SKM-1 treated with dmso at 0.1 percent for 144 hours (cell line): ENCODE measurements at regions not wholly inside any gene's neighbourhood (a gene's known extent, or its start where the extent isn't known, plus 50 kb on each side); places are given as distances from the start of the nearest gene placed in this dataset.

ENCODE experiments used
- DNase-seq: peaks from one replicate; lab custom pipeline; 2025; ENCODE audit not compliant: unreplicated experiment; lab: John Stamatoyannopoulos, UW

DNA sequence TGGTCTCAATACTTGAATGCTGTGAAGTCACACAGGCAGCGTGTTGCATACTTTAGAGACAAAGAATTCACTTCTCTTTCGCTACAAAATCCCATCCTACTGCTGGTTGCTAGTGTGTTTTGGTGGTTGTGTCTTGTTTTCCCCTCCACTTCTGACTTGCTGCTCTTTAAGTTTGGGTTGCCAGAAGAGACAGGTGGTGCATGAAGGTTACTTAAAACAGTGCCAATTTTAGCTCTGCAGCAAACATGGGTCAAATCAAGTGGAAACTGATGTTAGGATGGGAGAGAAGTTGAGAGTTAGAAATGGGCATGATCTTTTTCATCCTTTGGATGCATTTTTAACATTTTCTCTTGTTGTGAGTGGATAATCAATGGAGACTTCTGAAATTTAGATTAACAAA is 136.2 kb upstream of the KCNH7 start:
- DNase-seq = no peak

DNA sequence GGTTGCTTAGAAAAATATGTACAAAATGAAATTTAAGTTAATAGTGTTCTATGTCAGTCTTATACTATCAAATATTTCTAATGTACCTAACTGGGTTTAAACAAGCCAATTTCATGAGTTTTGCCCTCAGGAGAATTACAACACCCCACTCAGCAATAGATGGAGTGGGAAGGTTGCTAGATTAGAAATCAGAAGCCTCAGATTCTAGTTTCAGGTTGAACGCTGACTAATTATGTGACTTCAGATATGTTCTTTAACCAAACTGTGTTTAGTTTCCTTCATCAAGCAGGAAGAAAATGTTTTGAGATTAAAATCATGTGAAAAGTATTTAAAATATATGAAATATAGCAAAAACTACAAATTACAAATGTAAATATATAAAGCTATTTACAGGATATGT is 133.8 kb upstream of the KCNH7 start:
- no peak for DNase-seq

DNA sequence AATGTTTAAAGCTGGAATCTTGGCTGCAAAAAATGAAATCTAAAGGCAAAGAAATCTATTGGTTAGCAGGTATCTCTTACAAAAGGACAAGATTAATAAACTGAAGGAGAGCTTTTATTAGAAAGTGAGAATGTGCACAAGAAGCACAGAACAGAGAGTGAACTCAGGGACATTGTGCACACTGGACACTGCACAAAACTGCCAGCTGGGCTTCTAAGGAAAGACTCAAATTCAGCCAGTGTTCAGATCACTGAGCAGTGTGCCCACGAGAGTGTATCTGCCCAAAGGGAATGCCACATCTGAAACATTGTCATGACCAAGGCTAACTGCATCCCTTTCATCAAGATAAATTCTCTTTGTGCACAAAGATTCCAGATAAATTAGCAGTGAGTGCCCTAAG is 129.7 kb upstream of the KCNH7 start:
- DNase-seq = no peak

DNA sequence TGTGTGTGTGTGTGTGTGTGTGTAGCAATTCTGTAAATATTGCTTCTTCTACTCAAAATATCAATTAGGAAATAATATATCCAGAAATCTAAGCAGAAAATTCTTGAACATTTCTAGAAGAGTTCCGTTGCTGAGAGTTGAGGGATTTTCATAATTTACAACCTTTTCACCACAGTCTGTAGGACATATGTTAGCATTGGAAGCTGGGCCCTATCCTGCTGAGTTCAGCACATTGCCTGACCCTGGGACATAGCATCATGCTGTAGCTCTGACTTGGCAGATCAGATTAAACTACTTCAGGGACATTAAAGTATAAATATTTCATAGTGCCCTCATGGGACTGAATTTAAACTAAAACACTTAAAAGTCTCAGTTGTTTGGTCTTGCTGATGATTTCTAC is 129.2 kb upstream of the KCNH7 start:
- no peak for DNase-seq

DNA sequence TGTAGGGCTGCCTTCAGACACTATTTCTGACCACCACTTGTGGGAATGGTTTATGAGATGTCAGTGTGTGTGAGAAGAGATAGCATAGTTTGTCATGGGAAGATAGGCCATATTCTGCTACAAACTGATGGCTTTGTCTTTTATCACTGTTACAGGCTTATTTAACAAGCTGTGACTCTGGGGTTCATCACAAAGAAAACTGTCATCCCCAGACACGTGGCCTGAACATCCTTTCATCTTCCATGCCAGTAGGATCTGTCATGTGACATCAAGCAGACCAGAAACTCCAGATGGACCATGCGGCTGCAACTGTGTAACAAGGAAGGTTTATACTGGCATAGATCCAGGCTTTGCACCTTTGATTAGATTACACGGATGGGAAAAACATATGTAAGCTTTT is 128.6 kb upstream of the KCNH7 start:
- no peak for DNase-seq

DNA sequence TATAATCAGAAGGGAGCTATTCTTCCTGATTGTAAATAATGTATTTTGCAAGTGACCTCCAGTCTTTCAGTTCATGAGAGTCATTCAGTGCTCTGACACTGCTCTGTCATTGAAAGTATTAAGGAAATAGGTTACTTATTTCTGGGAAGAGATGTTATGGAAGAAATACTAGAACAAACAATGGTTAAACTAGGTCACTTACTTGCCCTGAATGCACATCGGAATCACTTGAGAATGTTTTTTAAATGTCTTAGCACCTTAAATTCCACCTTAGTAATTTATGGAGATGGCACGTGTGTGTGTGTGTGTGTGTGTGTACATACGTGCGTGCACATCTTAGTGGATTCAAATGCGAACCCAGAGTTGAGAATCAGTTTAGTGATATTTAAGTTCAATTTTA is 126.6 kb upstream of the KCNH7 start:
- DNase-seq = no peak

DNA sequence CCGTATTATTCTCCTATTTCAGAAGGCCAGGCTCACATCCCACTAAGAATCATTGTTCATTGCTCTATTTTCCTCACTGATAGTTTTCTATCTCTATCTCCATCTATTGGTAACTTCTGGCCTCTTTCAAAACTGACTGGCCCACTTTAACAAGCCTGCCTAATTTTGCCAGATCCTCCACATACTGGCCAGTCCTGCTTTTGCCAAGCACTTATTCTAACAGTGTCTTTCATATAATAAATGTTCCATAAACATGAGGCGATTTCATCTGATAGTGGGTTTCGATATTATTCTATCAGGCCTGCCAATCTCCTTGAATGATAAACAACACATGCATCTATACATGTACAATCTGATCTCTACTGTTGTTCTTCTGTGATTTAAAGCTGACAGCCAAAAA is 125.9 kb upstream of the KCNH7 start:
- DNase-seq = no peak

DNA sequence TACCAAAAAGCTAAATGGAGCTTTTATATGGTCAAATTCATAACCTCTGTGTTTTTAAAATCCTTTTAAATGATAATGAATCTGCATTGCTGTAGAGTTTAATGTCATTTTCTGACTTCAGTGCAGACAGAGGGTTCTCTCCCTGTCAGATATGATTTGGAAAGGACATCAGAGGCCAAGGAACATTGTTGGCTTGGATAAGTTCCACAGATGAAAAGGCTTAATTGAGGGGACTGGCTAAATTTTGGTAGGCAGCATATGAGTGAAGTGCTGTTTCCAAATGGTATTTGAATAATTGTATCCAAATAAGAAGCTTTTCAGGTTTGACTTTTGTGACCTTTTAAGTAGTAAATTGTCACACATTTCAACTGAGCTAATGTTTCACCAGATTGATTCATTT is 124.6 kb upstream of the KCNH7 start:
- no peak for DNase-seq

DNA sequence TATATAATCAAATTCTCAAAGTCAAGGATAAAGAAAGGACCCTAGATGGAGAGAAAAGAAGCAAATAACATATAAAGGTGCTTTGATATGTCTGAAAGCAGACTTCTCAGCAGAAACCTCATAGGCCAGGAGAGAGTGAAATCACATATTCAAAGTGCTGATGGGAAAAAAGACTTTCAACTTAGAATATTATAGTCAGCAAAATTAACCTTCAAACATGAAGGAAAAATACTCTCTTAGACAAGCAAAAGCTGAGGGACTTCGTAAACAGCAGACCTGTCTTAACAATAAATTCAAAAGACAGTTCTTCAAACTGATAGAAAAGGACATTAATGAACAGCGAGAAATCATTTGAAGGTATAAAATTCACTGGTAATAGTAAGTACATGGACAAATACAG is 107.2 kb upstream of the KCNH7 start:
- DNase-seq = no peak

DNA sequence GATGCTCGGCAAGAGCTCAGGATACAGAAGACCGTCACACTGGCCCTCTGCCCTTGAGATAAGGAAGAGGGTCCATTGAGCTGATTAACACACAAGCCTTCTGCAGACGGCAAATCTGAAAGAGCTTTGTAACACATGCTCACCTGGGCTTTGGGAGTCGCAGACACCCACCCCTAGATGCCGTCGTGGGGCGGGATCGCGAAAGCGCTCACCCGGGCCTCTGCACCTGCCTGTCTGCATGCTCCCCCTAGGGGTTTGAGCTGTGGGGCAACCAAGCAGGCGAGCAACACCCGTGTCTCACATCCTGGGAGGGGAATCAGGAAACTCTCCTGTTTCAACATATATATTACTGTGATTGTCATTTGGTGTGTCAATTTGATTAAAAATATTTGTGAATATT is 99.8 kb upstream of the KCNH7 start:
- DNase-seq = no peak

DNA sequence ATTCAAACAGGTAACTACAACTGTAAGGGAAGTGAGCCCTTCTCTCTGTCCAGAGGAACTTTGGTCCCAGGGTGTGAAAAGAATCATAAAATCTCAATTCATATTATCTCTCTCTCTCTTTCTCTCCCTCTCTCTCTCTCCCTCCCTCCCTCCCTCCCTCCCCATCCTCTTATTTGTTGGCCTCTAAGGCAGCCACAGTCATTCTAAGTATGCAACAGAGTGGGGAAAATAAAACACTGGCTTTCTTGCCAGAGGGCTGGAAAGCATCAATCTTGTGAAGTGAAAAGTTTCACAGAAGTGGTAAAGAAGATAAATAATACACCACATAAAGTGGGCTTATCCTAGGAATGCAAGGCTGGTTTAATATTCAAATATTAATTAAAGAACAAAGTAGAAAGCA is 95.6 kb upstream of the KCNH7 start:
- no peak for DNase-seq

DNA sequence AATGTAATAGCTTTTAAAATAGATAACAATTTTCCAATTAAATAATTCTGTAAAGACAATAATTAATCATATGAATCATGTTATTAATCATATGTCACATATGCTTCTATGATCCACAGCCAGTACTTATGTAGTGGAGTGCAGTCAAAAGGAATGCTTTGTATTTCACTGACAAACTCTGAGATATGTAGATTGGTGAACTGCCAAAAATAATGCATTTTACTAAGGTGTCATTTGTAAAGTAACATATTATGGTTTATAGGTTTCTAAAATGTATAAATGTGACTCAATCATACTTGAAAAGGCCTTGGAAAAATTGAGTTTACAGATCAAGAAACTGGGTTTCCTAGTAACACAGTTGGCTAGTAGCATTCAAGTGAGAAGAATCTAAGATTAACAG is 93.8 kb upstream of the KCNH7 start:
- DNase-seq = no peak

DNA sequence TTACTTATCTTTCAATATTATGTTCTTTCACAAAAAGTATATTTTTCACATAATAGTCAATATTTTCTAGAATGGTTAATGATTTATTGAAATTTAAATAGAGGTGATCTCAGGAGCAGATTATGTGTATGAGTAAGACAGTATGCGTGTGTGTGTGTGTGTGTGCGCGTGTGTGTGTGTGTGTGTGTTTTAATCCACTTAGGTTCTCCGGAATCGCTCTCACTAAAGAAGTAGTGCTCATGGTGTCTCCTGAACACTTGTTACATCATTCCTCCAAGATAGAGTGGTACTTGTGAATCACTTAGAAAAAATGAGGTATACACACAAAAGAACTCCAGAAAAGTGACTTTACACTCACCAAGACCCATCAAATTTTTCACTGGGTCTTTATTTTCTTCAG is 91.0 kb upstream of the KCNH7 start:
- no peak for DNase-seq

DNA sequence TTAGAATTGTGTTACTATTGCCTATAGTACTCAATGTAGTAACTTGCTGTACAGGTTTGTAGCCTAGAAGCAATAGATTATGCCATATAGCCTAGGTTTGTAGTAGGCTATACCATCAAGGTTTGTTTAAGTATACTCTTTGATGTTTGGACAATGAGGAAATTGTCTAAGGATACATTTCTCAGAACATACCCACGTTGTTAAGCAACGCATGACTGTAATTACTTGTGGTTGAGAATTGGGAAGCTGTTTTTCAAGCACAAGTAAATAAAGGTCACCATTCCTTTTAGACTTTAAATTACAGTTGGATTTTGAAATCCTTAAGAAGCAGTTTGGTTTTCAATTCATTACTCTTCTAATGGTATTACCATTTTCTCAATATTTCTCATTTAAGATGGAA is 89.8 kb upstream of the KCNH7 start:
- peak; percentile 59 for DNase-seq

DNA sequence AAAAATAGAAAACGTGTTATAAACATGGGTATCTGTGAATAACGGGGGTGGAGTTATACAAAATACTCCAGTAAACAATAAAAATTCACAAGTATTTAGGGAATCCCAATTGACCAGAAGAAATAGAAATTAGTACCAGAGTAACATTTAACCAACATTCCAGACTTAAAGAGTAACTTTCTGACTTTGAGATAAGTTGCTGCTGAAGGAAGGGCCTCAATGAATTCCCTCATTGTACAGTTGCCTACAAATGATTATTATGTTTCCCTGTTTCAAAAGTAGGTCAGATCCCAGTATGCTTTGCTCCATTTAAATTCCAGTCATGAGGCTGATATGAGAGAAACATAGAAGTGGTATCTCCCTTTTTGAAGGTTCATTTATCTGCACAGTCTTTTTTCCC is 88.3 kb upstream of the KCNH7 start:
- DNase-seq = no peak

DNA sequence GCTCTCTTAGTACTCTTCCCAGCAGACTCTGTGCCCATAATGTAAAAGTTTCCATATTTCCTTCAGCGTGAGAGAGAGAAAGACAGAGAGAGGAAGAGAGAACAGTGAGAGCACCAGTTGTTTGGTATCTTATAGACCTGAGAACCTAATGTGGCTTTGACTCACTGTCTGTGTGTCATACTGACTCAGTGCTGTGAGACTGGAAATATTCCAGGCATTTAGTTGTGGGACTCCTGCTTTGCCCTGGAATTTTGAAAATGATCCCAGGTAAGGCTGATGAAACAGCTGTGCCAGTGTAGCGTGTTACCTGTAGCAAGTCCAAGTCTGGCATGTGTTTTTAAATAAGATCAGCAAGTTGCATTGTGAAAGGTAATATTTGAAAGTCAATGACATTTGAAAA is 87.9 kb upstream of the KCNH7 start:
- DNase-seq = no peak

DNA sequence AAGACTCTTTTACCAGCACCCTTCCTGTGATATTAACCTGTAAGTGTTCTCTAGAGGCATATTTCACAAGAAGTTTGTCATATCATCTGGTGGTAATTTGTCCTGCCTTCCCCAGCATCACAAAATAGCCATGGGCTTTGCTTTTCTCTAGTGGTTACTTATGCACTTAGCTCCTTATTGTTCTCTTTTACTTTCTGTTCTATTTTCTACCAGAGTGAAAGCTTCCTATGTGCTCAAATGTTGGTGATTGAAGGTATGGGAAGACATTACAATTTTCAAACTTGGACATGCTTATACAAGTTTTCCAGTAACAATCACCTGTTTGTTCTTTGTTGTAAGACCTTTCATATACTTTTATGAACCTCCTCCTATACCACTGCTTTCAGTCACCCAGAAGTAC is 87.0 kb upstream of the KCNH7 start:
- no peak for DNase-seq

DNA sequence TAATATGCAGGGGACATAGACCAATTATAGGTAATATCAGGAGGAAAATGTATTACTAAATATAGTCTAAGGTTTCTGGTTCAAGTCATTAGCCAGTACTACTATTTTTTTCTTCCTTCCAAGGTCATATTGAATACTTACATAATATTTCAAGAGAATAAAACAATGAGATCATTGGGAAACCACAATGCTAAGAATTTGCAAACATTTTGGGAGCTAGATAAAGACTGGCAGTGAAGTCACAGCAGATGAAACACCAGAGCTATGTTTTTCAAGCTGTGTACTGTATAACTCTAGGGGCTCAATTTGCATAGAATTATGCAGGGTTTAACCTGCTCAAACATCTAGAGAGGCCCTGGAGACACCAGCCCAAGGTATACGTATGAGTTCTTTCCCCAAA is 80.5 kb upstream of the KCNH7 start:
- DNase-seq = no peak

DNA sequence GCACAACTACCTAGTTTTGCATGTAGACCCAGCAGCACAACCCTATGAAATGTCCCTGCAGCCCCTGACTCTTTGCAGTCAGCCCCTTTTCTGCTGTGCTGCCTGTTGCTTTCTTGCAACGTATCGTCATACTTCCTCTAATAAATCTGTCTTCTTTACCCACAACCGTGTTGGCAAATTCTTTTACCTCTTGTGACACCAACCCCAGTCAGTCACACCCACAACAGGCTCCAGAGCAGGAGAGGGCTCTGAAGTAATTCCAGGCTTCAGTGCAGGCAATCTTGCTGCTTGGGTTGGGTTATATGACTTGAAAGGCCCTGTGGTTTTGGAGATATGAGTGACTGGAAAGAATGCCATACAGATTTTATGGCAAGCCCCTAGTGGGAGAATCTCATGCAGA is 79.1 kb upstream of the KCNH7 start:
- peak; percentile 79 for DNase-seq

DNA sequence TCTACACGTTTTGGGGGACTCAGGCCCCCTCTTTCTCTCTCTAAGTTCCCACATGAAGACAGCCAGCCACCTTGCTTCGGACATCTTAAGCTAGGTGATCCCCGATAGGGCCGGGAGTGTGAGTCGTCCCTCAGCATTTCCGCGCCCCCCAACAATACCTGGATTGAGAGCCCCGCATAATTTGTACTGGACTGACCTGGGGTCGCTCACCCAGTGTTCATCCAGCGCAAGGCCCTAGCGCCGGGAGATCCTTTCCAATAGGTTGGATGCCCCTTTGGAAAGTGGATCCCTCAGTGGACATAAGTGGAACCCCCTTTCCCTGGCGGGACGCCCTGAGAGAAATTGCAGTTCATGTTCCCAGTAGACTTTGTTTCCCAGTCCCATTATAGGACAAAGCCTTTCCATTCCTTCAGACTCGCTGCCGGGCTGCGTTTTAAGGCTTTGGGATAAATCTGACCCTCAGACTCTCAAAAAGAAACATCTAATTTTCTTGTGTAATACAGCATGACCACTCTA is 77.8 kb upstream of the KCNH7 start:
- no peak for DNase-seq

DNA sequence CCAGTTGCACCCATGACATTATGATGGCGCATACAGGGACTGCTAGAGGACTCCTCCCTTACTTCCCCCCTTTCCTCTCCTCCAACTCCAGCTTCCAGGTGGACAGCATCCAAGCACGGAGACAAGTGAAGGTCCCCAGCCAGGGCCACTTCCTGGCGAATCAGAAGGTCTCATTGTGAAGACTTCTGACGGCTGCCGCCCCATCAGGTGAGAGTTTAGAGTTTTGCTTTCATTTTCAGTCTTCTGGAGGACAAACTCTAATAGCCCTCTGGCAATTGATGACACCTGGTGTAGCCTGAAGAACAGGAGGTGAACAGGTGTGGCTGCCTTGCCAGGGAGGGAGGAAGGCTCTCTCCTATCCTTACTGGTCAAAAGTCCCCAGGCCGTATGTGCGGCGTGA is 77.3 kb upstream of the KCNH7 start:
- no peak for DNase-seq

DNA sequence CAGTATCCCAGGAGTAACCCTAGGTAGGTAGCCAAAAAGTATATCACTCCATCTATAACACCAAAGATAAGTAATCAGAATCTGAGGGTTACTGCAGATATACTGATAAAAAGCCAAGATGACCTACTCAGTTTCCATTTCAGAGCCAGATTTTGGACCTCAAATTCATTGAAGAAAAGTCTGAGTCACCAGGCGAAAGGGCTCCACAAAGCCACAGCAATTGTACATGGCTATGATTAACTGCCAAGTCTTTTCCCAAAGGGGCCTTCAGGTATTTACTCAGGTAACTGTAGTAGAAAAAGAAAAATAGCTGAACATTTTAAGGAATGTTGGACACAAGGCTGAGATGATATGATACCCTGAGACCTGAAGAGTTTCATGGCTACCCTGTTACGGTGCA is 75.6 kb upstream of the KCNH7 start:
- DNase-seq = no peak

DNA sequence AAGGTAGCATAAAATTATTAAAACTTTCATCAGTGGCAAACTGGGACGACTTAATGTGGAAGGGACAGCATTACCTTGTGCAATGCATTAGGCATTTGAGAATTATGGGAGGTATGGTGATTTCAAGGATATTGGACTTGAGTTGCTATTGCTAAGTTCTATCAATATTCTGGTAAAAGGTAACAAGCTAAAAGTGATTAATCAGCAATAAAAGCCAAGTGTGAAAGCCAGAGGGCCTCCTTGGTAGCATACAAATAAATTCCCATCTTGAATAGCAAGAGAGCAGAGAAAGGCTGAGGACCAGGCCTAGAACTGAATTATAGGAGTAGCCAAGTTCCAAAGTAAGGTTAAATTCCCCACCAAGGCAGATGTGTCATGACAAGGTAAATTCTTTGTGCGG is 74.2 kb upstream of the KCNH7 start:
- no peak for DNase-seq

DNA sequence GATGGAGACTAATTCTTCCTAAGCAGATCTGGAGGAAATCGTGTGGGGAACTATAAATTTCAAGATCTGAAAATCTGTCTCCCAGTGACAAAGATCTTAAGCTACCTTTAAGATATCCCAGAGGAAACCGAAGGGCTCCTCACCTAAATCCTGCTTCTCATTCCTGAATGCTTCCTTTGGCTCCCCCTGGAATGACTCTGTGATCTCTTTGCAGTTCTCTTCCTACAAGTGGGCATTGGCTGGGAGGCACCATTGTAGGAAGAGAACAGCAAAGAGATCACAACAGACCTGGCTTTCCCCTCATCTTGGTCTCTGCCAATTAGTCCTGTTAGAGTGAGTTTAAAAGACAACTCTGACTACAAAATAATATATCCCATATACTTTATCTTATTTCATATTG is 70.0 kb upstream of the KCNH7 start:
- DNase-seq = no peak
